Ishikawa (cell line): ENCODE measurements at regions not wholly inside any gene's neighbourhood (a gene's known extent, or its start where the extent isn't known, plus 50 kb on each side); places are given as distances from the start of the nearest gene placed in this dataset.

Experiments
- EP300 ChIP-seq: IDR thresholded peaks from 2 replicates; pipeline ENCODE4 v1.6.1; 2012; ENCODE audit warnings: borderline replicate concordance
- RAD21 ChIP-seq: IDR thresholded peaks from 2 replicates; pipeline ENCODE4 v1.6.1; 2012; ENCODE audit warnings: low read depth
- TAF1 ChIP-seq: IDR thresholded peaks from 2 replicates; pipeline ENCODE4 v1.6.1; 2012; ENCODE audit warnings: low read depth, mild to moderate bottlenecking
- TCF12 ChIP-seq: IDR thresholded peaks from 2 replicates; pipeline ENCODE4 v1.6.1; 2012; ENCODE audit warnings: low read depth
- YY1 ChIP-seq: IDR thresholded peaks from 2 replicates; pipeline ENCODE4 v1.6.1; 2012; ENCODE audit warnings: low read depth
- TF ChIP-seq, protein P1 (sequence below): IDR thresholded peaks from 2 replicates; pipeline ENCODE4 v1.6.1; 2012
- TF ChIP-seq, protein P2 (sequence below): IDR thresholded peaks from 2 replicates; pipeline ENCODE4 v1.6.1; 2012; ENCODE audit warnings: low read depth, mild to moderate bottlenecking
- TF ChIP-seq, protein P3 (sequence below): IDR thresholded peaks from 2 replicates; pipeline ENCODE4 v1.6.1; 2012

DNA sequence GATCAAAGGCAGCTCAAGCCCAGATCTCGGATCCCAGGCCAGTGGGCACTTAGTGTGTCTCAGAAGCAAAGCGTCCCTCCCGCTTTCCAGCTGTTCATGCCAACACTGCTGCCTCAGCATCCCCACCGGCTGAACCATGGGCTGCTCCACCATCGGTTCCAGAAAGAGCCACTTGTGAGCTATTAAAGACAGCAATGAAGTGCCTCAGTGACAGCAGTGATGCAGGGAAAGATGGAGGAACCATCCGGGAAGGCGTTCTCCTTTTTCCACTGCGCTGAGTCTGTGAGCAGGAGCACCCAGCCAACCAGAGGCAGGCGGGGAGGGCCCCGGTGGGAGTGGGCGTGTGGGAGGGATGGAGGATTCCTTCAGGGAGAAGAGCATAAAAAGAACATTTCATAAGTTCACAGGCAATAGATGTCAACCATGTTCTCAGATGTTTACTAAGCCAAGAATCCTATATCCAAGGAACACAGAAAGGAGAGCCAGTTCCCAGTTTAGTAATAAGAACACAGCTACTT, 96.2 kb upstream of the MKI67 start:
- TF ChIP-seq EP300 (no peak), RAD21 (no peak), YY1 (no peak), TAF1 (no peak), TCF12 (no peak)
- TF ChIP-seq, protein P1, sequence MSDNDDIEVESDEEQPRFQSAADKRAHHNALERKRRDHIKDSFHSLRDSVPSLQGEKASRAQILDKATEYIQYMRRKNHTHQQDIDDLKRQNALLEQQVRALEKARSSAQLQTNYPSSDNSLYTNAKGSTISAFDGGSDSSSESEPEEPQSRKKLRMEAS: no peak
- TF ChIP-seq, protein P2, sequence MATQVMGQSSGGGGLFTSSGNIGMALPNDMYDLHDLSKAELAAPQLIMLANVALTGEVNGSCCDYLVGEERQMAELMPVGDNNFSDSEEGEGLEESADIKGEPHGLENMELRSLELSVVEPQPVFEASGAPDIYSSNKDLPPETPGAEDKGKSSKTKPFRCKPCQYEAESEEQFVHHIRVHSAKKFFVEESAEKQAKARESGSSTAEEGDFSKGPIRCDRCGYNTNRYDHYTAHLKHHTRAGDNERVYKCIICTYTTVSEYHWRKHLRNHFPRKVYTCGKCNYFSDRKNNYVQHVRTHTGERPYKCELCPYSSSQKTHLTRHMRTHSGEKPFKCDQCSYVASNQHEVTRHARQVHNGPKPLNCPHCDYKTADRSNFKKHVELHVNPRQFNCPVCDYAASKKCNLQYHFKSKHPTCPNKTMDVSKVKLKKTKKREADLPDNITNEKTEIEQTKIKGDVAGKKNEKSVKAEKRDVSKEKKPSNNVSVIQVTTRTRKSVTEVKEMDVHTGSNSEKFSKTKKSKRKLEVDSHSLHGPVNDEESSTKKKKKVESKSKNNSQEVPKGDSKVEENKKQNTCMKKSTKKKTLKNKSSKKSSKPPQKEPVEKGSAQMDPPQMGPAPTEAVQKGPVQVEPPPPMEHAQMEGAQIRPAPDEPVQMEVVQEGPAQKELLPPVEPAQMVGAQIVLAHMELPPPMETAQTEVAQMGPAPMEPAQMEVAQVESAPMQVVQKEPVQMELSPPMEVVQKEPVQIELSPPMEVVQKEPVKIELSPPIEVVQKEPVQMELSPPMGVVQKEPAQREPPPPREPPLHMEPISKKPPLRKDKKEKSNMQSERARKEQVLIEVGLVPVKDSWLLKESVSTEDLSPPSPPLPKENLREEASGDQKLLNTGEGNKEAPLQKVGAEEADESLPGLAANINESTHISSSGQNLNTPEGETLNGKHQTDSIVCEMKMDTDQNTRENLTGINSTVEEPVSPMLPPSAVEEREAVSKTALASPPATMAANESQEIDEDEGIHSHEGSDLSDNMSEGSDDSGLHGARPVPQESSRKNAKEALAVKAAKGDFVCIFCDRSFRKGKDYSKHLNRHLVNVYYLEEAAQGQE: no peak
- TF ChIP-seq, protein P3, sequence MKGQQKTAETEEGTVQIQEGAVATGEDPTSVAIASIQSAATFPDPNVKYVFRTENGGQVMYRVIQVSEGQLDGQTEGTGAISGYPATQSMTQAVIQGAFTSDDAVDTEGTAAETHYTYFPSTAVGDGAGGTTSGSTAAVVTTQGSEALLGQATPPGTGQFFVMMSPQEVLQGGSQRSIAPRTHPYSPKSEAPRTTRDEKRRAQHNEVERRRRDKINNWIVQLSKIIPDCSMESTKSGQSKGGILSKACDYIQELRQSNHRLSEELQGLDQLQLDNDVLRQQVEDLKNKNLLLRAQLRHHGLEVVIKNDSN: no peak
